Loucy (cell line): ENCODE measurements at regions not wholly inside any gene's neighbourhood (a gene's known extent, or its start where the extent isn't known, plus 50 kb on each side); places are given as distances from the start of the nearest gene placed in this dataset.

Experiments
- EZH2phosphoT487 ChIP-seq: fragments of 200-600 bp; IDR thresholded peaks from 2 replicates; pipeline ENCODE4 v1.6.1; 2018; ENCODE audit warnings: antibody characterized with exemption, mild to moderate bottlenecking, moderate library complexity, borderline replicate concordance
- TF ChIP-seq, protein P1 (sequence below): fragments of 200-600 bp; sonication (generic); conservative IDR thresholded peaks from 2 replicates; pipeline ENCODE4 v1.5.1; 2014; ENCODE audit warnings: mild to moderate bottlenecking, antibody characterized with exemption, low read length

DNA sequence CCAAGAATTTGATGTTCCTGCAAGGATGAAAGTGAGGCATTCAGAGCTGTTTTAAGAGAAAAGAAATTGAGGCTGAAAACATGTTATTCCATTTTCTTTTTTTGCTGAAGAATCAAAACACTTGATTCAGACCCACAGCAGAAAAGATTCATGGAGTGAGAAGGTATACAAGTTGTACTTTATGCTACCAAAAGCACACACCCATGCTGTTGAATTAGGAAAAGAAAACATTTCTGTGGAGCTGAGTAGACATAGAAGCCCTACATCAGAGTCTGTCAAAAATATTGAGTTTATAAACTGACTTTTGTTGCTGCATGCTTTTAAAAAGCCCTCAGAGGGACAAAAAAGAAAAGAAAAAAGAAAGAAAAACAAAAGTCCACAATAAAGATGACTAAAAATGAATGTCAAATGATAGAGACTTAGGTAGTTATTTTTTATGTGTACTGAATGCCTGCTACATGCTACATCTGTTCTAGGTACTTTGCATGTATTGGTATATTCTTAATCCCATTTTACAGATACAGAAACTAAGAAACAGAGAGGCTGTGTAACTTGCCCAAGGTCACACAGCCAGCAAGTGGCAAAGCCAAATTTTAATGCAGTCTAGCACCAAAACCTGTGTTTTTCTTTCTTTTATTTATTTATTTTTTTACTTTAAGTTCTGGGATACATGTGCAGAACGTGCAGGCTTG, 71.7 kb upstream of the PALS2 start:
- TF ChIP-seq, protein P1, sequence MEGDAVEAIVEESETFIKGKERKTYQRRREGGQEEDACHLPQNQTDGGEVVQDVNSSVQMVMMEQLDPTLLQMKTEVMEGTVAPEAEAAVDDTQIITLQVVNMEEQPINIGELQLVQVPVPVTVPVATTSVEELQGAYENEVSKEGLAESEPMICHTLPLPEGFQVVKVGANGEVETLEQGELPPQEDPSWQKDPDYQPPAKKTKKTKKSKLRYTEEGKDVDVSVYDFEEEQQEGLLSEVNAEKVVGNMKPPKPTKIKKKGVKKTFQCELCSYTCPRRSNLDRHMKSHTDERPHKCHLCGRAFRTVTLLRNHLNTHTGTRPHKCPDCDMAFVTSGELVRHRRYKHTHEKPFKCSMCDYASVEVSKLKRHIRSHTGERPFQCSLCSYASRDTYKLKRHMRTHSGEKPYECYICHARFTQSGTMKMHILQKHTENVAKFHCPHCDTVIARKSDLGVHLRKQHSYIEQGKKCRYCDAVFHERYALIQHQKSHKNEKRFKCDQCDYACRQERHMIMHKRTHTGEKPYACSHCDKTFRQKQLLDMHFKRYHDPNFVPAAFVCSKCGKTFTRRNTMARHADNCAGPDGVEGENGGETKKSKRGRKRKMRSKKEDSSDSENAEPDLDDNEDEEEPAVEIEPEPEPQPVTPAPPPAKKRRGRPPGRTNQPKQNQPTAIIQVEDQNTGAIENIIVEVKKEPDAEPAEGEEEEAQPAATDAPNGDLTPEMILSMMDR = no peak
- no peak for TF ChIP-seq EZH2phosphoT487
